Esophagus mucosa (tissue), 1 donor: ENCODE measurements at regions not wholly inside any gene's neighbourhood (a gene's known extent, or its start where the extent isn't known, plus 50 kb on each side); places are given as distances from the start of the nearest gene placed in this dataset.
"Not testable (repeated sequence)": the region's sequence is repeated elsewhere in the genome, so short reads cannot be mapped to it uniquely, and the experiment has no call there.

Source experiments
- ATAC-seq: fragments of 200-7000 bp; cut with Tn5 transposase; one replicate; pipeline ENCODE4 v1.9.1; 2020
- donor health status: DM: yes; HTN: yes; CAD: no.

DNA sequence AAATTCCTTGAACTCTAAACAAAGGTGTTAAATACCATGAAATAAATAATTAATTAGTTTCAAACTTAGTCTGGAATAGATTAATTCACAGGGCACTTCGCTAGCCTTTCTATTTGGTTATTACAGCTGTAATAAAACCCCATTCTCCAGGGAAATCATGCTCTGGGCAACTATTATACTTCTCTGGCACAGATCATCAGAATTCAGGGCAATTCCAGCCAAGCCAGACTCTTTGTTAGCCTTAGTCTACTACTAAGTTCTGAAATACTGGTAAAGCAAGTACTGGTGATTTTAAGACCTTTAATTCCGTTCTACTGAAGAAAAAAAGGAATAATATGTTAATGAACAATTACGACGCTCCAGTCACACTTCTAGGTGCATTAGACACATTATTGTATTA lies 123.4 kb upstream of the PDE1A start:
- ATAC-seq, result no peak

DNA sequence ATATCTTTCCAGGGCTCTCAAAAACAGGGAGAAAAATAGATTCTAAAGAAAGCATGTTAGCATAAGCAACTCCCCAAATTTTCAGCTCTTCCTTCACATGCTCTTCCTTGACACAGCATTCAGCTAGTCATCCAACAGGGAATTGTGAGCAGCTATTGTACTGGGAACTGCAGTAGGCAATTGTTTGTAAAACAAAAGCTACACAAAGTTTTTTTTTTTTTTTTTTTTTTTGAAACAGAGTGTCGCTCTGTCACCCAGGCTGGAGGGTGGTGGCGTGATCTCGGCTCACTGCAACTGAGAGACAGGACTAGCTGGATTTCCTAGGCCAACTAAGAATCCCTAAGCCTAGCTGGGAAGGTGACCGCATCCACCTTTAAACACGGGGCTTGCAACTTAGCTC lies 125.4 kb upstream of the PDE1A start:
- not testable (repeated sequence) for ATAC-seq

DNA sequence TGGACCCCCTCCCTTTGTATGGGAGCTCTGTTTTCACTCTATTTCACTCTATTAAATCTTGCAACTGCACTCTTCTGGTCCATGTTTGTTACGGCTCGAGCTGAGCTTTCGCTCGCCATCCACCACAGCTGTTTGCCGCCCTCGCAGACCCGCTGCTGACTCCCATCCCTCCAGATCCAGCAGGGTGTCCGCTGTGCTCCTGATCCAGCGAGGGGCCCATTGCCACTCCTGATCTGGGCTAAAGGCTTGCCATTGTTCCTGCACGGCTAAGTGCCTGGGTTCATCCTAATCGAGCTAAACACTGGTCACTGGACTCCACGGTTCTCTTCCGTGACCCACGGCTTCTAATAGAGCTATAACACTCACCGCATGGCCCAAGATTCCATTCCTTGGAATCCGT lies 125.9 kb upstream of the PDE1A start:
- ATAC-seq, result not testable (repeated sequence)

DNA sequence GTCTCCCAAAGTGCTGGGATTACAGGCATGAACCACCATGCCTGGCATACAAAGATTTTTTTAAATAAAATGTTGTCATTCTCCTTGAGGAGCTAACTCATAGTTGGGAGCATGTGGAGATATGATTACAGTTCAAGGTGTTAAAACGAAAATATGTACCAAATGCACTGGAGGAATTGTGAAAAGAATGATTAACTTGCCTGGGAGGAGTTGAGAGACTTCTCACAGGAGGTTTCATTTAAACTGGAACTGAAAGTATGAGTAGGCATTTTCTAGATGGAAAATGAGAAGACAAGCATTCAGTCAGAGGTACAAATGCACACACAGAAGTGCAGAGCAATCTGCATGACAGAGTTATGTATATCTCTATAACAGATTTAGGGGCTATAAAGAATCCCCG lies 126.6 kb upstream of the PDE1A start:
- ATAC-seq, result no peak

DNA sequence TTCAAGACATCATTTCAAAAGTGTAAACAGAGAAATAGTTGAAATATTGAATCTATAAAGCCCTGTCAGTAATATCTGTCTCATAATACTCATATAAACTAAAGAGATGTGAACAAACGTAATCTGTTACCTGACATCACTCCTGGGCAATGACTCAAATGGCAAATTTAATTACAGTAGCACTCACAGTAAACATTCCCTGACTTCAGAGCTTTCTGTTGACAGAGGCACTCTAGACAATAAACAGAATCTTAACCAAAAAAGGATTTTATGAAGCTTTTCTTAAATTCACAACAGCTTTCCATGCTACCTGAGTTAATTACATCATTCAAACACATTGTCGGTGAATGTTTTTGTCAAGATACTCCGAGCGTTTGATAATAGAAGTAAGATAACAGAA lies 128.1 kb upstream of the PDE1A start:
- ATAC-seq, result no peak

DNA sequence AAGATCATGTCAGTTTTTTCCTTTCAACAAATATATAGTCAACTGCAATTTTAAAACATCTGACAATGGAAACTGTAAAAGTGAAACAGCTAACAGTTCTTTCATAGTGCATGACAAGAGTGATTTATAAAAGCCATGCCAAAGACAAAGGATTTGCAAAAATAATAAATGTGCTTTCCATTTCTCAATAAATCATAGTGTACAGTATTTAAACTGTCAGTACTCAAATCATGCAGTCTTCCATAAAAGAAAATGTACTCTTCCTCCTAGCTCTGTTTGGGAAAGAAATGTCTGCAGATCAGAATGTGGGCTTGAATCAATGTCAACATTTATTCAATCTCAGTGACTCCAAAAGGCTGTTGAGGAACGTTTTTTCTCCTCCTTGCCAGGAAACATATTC lies 131.7 kb upstream of the PDE1A start:
- no peak for ATAC-seq

DNA sequence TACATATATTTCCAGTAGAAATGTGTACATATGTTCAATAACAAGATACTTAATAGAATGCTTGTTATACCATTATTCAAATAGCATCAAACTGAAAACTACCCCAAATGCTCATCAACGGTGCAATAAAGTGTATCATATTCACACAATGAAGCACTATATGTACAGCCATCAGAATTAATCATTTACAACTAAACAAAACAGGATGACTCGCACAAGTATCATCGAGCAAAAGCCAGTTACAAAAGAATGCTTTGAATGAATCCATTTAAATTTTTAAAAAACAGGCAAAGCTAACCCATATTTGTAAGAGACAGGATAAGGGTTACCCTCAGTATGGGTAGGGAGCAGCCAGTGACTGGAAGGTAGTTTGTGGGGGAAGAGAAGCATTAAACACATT lies 132.8 kb upstream of the PDE1A start:
- no peak for ATAC-seq

DNA sequence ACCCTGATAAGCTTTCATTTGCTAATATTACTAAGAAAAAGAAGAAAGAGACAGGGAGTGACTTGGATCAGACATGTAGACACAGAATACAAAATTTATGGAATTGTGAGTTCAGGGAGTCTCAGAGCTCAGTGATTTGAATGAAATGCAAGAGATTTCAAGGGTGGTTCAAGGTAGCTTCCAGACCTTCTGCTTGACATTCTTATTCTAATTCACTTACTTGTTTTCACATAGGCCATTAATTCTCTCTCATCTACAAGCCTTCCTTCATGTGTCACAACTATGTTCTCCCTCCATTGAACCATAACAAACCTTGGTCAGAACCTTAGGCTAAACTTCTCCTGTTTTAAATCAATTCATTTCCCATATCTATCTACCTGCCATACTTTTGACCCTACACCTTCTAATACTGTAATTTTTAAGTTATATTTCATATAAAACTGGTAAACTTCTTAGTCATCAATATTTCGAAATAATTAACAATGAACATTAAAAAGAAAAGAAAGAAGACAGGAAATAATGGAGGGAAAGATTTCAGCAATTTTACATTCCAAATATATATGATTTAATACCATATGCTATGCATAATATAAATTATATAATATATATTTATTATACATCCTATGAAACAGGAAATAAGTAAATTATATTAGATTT lies 139.2 kb upstream of the PDE1A start:
- no peak for ATAC-seq

DNA sequence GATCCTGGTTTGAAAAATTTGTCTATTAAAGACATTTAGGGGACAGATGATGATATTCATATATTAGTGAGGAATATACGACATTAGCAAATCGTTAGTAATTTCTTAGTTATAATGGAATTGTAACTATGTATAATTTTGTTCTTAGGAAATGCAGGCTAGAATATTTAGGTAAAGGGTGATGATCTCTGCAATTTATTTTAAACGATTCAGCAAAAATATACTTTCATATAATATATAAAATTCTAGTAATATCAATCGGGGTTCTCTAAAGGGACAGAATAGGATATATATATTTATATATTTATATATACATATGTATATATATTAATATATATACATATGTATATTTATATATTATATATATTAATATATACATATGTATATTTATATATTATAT lies 142.5 kb upstream of the DNAJC10 start:
- no peak for ATAC-seq

DNA sequence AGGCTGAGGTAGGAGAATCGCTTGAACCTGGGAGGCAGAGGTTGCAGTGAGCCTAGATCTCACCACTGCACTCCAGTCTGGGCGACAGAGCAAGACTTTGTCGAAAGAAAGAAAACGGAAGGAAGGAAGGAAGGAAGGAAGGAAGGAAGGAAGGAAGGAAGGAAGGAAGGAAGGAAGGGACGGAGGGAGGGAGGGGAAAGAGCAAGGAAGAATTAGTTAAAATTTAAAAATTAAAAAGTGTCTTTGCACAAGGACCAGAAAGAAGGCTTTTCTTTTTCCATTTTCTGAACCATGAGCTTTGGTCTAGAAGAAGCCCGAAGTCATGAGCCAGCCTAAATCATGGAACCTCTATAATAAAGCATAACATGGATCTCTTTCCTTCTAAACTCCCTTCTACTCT lies 138.2 kb upstream of the DNAJC10 start:
- no peak for ATAC-seq

DNA sequence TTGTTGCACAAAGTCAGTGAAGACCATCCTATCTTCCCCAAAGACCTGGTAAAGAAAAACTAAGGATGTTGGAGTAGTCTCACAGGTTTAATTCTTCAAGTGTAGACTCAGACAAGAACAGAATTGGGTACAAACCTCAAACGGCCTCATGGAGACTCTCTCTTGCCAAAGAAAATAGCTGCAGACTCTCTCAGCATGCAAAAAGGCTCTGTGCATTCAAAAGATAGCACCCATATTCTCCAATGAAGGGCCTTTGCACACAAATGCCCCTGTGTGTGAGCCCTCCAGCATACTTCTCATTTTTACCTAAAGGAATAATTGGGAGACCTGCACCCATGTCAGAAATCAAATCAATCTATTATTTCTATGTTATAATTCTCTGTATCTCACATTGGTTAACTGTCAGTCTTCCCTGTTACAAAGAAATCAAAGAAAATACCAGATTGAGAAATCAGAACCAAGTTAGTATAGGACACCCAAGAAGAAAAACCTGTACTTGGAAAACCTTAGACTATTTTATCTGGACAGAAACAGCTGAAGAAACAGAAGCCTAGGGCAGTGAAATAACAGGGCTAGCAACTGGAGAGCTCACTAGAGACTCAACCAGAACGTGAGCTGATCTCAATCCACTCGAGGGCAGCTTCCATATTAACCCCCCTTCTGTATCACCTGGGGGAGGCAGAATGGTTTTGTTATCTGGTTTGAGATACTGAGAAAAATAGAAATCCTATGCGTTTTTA lies 134.7 kb upstream of the DNAJC10 start:
- no peak for ATAC-seq

DNA sequence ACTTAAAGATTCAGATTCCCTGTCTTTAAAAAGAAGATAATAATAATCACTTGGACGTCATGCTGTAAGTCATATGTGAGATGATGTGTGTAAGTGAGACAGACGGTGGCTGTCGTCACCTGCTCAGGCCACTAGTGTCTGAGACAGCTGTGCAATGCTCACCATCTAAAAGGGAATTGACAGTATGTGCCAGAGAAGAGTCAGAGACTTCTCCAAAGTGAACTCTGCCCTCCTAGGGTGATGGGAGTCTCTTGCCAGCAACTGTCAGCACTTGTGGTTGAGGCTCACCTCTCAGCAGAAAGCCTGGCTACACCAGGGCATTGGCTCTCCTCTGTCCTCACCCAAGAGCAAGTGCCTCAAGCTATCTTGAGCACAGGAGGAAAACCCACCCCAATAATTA lies 131.6 kb upstream of the DNAJC10 start:
- ATAC-seq, result no peak

DNA sequence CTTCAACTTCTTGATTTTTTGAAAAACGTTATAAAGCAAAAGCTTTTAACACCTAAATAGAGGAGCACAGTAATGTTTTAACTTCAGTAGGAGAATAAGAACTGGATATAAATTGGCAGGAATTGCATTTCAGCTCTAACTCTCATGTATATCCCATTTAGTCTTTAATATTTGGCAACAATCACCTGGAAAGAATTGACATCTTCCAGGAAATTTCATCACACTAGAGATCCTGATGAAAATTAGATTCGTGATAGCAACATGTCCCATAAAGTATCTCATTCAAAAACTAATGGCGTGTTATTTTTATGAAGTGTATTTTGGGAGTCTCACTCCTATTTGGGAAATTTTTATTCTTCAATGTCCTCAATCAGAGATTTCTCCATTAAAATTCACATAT lies 131.1 kb upstream of the DNAJC10 start:
- no peak for ATAC-seq

DNA sequence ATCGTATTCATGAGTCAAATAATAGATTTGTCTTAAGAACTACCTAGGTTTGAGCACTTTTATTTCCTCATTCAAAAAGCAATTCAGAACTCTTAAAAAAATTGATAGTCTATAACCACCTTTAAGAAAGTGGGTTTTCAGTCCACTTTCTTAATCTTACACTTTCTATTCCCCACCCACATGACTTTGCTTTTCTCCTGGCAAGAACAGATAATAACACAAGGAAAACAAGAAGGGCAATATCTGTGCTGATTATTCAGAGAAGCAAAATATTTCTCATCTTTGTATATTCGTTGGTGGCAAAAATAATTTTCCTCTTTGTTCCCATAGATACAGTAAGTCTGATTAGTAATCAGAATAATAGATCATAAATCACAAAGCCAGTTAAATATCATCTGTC lies 130.6 kb upstream of the DNAJC10 start:
- ATAC-seq, result no peak

DNA sequence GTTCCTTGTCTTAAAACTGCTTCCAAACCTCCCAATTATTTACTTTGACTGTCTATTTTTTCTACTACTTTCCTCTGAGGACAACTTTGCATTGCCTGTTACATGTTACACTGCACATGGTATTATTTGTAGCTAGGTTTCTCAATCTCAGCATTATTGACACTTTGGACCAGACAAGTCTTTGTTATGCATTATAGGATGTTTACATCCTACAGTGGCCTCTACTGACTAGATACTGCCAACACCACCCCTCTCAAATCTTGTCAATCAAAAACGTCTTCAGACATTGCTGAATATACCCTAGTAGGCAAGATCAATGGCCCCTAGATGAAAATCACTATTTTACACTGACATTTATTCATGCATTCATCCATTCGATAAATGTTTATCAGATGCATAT lies 129.6 kb upstream of the DNAJC10 start:
- no peak for ATAC-seq

DNA sequence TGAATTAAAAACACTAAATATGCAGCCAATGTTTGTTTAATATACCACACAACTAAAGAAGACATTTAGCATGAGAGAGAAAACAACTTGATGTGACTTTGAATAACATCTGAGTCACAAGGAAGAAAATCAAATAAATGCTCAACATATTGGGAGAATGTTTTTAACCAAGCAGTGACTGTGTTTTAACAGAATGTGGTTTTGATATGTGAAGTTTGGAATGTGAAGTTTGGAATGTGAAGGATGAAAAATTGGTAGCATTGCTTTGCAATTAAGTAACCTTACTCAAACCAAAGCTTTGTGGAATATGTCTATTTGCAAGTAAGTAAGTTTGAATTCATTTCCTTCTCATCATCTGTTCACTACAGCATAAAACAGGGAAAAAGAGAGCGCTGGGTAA lies 128.2 kb upstream of the DNAJC10 start:
- no peak for ATAC-seq

DNA sequence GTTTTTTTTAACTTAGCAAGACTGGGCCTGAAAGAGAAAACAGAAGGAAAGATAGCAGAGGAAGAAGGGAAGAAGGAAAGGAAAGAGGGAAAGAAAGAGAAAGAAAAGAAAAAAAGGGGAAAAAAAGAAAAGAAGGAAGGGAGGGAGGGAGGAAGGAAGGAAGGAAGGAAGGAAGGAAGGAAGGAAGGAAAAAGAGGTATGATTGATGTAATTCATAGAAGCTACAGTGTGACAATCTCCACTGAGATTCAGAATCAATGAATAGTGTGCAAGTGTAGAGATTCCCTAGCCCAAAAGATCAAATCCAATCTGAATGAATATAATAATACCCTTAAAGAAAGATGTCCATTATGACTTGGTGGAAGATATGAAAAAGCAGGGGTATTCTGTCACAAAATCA lies 126.9 kb upstream of the DNAJC10 start:
- no peak for ATAC-seq

DNA sequence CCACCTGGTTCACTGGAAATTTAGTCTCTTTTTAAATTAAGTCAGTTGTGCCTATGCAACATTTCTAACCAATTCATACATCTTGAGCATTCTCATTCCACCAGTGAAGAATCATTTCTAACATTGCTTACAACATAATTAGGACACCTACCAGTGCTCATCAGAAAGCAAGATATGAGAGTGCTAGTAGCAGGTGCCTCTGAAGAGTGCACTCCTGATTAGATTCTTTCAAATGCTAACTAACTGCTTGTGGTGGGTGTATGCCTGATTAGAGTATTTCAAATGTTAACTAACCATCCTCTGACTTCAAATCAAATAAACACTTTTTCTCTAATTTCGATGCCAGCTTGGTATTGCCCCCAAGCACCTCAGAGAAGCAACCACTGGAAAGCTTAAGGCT lies 124.3 kb upstream of the DNAJC10 start:
- no peak for ATAC-seq

DNA sequence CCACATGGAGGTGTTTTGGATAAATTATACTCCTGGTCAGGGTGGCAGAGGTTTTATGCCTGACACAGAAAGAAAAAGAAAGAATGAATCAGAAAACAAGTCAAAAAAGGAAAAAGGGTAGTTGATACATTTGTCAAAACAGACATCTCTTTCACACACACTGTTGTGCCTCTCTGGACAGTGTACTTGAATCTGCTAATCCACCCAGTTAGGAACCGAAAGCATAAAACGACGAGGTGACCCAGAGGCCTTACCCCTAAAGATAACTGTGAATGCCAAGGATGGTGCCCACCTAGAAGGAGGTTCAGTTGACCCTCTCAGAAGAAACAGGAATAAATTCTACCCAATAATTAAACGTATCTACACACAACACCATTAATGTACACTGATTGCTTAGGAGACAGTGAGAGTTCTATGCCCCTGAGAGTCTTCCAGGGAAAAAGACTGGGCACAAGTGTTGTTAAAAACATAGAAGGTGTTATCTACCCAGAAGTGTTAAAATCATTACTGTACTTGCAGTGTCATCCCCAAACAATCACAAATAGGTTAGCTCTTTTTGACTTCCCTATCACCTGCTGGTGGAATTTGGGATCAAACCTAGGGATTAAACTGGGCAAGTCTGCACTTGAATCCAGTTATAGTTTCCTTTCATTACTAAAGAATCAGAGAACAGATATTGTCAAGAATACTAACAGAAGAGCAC lies 123.2 kb upstream of the DNAJC10 start:
- peak; percentile 13 for ATAC-seq

DNA sequence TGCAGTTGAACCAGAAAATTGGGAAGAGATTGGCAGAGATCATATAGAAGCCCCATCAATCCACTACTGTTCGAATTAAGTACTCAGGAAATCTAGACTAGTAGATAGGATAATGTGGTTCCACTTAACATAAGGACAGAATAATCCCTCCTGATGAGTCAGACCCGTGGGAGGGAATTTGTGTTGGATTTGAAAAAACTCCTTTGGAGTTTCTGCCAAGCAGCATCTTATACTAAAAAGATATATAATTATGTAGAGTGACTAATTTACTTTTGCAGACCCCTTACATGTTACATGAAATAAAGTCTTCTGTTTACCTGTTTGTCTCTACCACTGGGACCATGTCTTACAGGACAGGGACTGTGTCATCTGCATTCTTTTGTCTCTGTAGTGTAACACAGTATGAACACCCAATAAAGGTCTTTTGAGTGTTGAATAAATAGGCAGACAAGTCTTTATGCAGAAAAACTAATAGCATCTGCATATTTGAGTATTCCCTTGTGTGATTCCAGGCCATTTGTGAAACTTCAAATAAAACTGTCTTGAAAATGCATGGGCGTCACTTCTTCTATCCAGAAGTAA lies 122.6 kb upstream of the DNAJC10 start:
- ATAC-seq, result peak; percentile 42

DNA sequence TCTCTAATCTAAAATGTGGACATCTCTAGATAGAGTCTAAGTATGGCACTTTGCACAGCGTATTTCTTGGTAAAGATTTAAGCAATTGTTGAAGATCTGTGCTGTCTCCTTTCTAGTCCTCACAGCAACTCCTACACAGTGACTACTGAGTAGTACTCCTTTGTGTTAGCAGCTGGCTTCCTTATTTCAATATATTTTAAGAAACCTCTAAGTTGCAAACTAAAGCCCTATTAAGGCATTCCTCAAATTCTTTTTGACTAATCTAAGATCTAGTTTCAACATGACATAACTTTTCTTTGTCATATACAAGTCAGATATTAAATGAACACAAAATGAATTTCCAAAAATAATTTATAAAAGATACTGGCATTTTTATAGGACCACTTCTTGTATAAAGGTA lies 121.8 kb upstream of the DNAJC10 start:
- no peak for ATAC-seq

DNA sequence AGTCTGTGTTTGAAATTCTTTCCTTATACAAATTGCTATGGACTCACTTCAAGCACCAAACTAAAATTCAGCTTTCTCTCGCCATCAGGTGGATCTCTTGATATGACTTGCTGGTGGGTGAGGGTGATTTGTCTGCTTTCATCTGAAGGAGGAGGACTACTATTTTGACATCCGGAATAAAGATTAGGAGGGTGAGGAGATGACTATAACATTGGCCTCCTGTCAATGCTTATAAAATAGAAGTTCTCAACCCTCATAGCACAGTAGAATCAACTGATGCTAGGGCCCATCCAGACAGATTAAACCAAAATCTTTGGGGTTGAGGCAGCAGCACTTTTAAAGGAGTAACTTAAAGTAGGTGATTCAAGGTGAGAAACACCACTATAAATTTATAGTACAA lies 120.4 kb upstream of the DNAJC10 start:
- ATAC-seq, result no peak

DNA sequence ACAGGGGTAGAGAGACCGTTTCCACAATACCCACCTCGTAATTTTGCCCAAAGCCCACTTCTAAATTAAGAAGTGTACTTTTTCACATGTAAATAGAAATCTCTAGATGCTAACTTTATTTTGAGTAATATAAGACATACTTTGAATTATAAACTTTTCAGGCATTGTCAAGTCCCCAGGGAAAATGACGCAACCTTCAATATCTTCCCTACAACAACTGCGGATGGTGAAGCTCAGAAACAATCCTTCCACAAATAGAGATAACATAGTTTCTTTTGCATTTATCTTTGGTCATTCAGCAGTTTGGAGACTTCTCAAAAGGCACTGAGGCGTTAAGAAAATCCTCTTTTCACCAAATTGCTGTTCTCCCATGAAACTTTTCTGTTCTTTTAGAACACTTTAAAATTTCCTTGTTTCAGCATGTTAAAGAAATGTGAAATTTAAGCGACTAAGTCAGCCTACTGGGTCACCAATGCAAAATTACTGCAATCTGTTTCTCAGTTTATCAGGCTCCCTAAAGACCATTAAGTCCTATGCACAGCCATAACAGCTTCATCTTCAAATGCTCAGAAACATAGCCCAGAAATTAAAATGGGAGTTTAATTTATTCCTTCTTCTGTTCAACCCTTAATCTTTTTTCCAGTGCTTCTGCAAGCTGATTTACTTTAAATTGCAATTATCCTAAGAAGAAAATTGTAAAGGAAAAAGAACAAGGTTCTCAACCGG lies 118.3 kb upstream of the DNAJC10 start:
- no peak for ATAC-seq
